ENCODE measurements at regions not wholly inside any gene's neighbourhood (a gene's known extent, or its start where the extent isn't known, plus 50 kb on each side); places are given as distances from the start of the nearest gene placed in this dataset.

- DNase-seq: no peak
Observed at GRCh38 chr6:100130630-100131029, 136.6 kb upstream of the MCHR2 start.

DNA sequence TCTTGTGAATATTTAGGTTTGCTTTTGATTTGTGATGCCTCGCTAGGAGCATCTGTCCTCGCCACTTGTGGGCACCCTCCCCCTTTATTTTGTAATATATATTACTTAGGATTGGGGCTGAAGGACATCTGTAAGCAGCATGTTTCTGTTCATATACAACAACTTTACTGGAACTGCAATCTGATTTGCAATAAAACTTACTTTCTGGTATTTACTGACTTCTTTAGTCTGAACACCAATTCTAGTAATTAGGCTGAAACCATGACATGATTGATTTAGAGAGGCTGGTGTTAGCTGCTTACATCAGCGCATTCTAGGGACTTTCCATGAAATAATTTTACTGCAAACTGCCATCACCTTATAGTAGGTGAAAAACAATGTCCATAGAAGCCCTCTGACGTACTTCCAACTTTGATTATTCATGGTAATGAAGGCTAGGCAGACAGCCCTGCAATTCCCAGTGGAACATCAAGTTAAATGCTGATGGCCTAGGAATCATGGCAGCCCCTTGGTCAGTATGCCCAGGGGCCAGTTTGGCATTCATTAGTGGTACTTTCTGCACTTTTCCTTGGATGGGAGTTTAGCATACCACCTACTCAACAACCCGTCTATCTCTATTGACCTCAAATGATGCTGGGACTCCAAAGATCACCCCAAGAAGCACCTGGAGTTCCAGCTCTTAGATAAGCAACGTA is 132.9 kb upstream of the MCHR2 start:
- DNase-seq: no peak

GRCh38 chr6:100121854-100122609 is 128.0 kb upstream of the MCHR2 start:
- DNase-seq: no peak

GRCh38 chr6:100119261-100119660 is 125.2 kb upstream of the MCHR2 start:
- no peak for DNase-seq

DNA sequence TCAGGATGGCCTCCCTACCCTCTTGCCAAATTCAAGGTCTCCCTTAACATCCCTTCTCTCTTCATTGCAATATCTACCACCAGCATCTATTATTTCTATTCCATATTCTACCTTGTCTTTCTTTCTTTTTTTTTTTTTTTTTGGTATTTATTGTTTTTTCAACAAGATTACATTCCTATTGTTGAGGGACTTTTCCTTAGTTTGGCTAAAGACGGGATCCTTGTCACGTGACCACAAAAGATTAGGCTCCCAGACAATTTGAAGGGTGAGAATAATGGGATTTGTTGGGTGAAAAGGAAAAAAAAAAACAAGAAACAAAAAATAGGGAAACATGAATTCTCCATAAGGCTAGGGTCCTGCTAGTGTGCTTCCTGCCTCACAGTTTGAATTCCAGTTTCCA is 124.3 kb upstream of the MCHR2 start:
- no peak for DNase-seq

DNA sequence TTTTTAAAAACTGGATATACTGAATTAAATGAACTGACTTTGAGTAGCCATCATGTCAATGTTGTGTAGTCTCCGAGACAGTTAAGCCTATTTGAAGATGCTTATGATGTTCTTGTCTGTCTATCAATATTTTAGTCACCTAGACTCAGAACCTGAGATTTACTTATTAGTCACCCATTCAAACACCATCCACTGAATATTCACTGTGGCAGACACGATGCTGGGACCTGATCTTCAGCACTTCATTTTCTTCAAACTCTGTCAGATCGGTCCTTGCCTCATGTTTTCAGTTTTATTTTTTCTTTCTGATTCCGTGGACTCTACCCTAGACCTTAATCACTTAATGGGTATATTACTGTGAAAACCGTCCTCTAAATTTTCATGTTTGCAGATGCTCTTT is 123.7 kb upstream of the MCHR2 start:
- no peak for DNase-seq

GRCh38 chr6:100116411-100117194 is 122.6 kb upstream of the MCHR2 start:
- peak; percentile 22 for DNase-seq

- no peak for DNase-seq
Observed at GRCh38 chr6:100115407-100116101, 121.5 kb upstream of the MCHR2 start.

DNA sequence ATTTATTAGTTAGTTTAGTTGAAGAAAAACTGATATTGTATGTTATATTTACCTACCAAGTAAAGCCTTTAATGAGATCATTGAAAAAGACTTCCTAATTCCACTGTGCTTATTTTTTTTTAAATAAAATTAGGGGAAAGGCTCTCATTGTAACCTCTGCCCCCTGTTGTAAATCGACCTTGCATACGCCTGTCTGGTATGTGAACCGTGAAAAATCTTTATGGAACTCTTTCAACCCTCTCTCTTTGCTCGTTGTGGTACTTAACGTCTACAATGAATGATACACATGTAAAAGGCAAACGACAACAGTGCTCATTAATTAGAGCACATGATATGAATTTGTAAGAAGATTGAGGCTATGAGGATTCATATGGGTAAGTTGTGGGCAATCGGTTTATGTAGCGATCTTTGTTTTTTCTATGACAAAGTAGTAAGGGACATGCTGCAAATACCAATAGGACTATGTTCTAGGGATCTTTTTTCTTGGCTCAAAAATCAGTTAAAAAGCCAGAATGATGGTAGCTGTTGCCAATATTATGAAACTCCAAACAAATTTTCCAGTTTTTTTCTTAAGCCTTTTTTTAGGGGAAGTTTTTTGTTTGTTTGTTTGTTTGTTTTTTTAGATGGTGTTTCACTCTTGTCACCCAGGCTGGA is 119.0 kb upstream of the MCHR2 start:
- DNase-seq: no peak

DNA sequence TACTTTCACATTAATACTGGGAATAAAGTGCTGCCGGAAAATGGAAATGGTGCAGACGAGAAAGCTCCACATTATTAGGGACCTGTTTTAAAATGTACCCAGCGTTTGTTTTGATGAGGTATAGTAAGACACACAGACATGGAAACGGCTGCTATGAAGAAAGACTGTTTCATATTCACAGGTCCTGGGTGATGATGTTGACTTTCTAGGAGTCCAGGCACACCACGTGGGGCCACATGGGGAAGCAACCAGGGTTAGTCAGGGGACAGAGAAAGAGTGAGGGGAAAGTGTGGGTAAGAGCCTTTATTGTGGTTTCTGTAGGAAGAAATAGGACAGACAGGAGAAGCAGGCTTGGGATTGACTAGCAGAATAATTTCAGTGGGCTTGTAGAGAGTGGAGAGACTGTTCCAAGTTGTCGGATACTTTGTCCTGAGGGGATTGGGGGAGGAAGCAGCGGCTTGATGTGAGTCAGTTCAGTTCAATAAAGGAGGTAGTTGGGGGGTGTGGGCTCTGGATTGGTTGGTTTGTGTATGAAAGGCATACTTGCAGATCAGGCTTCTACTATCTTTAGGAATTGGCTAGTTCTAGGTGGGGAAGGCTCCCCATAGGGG is 112.0 kb upstream of the MCHR2 start:
- no peak for DNase-seq

GRCh38 chr6:100105138-100105537 is 111.1 kb upstream of the MCHR2 start:
- no peak for DNase-seq

DNA sequence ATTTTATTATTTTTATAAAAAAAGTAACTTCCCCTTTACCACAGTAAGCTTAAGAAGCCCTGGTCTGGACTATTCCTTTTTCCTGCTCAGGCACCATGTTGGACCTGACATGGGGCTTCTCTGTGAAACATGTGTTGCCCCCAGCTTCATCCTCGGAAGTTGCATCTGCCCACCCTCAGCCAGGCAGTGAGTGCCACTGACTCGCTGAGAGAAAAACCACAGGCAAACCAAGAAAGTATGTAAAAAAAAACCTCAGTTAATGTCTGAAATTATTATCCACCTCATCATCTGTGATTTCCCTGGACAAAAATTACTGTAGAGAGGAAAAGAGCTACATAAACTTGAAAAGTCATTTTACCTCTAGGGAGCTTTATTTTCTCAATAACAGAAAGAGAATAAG is 109.9 kb upstream of the MCHR2 start:
- no peak for DNase-seq

GRCh38 chr6:100103194-100103593 is 109.2 kb upstream of the MCHR2 start:
- no peak for DNase-seq

DNA sequence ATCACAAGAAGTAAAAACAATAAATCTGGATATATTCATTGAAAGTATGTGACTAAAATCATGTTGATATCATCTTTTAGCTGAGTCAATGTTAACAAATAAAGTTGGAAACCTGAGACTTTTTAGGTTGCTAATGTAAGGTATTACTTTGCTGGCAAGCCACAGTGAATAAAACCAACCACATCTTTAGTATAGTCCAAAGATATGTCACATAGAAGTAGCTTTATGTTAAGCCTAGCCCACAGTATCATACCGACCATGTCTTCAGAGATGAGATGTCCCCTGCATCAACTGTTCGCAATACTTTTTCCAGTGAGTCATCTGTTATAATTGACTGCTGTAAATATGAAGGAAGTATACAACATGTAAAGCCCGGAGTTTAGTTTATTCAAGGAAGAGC is 107.6 kb upstream of the MCHR2 start:
- no peak for DNase-seq

GRCh38 chr6:100100776-100101175 is 106.8 kb upstream of the MCHR2 start:
- DNase-seq: no peak

DNA sequence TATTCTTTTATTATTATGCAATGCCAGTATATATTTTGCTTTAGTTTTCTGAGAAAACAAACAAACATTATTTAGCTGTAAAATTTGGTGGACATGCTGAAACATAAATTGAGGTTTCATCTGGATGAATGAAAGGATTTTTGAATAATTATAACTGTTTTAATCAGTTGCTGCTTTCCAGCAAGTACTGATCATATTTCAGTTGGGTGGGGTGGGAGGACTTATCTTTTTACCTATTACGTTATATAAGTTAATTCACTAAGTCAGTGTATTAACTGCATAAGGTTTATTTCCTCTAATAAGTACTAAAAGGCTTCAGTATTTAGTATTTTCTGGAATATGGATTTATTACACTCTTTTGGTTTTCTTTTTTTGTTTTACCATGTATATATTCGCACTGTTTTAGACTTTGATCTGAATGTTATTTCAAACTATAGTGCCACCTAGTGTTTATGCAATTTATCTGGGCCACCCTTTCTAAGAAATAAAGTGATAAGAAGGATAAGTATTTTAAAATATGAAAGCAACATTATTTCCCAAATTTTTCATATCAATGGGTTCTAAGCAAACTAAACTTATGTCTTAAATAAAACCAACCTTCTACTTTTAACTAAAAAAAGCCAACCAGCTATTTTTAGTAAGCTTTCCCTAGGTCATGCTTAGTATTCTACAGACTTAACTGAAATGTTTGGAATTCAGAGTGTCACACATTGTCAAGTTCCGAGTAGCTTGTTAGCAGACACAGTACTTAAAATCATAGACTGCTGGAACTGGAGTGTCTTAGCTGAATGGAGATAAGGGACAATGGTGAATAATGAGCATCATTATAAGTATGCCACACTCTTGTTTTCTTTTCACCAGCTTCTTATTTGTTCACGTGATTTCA is 105.4 kb upstream of the MCHR2 start:
- no peak for DNase-seq

DNA sequence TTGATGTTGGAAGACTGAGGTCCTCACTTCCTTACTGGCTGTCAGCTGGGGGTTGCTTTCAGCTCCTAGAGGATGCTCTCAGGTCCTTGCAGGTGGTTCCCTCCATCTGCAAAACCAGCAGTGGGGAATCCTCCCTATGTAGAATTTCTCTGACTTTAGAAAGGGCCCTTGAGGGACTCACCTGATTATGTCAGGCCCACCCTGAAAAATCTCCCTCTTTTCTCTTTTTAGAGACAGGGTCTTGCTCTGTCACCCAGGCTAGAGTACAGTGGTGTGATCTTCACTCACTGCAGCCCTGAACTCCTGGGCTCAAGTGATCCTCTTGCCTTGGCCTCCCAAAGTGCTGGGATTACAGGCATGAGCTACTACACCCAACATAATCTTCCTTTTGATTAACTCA is 102.9 kb upstream of the MCHR2 start:
- DNase-seq: no peak

DNA sequence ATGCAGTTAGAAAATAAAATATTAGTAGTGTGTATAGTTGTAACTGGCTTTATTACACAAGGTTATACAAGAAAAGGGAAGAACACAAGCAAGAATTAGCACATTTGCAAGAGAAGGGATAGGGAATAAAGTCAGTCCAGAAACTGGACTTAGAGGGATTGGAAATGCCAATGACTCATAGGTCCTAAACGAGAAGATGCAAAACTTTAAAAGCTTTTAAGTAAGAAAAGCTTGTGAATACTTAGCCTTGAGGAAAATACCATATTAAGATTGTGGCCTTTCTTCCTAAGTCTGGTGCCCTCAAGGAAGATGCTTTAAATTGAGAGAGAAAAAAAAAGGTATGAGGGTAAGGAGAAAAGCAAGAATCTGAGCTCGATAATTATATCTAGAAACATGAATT is 102.3 kb upstream of the MCHR2 start:
- DNase-seq: no peak

DNA sequence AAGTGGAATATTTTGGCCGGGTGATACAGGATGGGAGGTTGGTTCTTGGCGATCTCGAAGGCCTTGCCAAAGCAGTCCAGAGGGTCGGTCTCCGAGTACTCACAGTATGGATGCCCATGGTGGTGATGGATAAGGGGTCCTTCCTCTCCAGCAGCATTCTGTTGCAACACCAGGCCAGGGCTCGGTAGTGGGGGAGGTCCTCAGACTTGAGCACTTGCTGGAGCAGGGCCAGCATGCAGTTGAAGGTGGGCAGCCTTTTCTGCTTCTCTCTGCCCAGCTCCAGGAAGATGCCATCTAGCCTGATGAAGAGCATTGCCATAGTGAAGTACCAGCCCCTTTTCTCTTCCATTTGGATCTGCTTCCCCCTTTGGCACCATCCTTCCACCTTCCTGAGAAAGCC is 99.4 kb upstream of the MCHR2 start:
- DNase-seq: no peak

DNA sequence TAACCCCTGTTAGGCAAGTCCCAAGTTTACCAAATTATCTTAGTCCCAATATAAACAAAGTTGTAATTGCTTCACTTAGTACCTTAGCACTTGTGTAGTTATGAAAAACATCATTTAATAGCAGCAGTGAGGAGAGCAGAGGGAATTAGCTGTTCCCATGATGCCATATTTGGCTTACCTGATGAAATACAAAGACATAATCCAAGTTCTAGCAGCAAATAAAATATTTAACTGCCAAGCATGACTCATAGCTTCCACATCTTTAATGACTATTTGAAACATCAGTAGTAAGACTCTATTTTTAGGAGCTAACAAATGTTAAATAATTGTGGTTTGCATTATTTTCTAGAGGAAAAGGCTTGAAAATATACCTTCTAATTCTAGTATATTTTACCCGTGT is 94.0 kb upstream of the MCHR2 start:
- DNase-seq: no peak

- DNase-seq: no peak
Observed at GRCh38 chr6:100084991-100085364, 91.0 kb upstream of the MCHR2 start.
